ENCODE measurements at regions not wholly inside any gene's neighbourhood (a gene's known extent, or its start where the extent isn't known, plus 50 kb on each side); places are given as distances from the start of the nearest gene placed in this dataset.

DNA sequence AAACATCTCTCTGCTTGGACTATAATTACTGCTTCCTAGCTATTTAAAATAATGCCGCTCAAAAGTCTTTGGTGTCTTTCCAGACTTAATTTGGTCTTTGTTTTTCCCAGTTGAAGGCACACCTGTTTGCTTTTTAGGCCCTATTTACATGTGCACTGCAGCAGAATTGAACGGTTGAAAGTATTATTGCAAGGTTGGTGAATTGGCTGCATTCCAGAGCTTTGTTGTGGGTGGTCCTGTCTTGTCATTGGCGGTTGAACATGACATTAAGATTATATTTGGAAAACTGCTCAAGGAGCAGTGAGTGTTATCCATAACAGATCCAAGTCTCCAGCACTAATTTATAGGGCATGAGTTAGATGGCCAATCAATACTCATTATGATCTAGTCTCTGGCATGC, 656.3 kb downstream of the PTPRC start:
- H3K27me3 Mint-ChIP-seq (ENCODE audit: insufficient read depth, unreplicated experiment): no peaks in the 10 kb centered on the region
- CTCF ChIA-PET: no interaction called here
- H3K27ac Mint-ChIP-seq (ENCODE audit: unreplicated experiment): no peak overlapping the region
- no peak overlapping the region for H3K4me3 Mint-ChIP-seq (ENCODE audit: unreplicated experiment)
- Histone ChIP-seq H3K27me3 (replicated peaks; ENCODE audit: control insufficient read depth, insufficient read depth, low read length) (no peaks in the 10 kb centered on the region), H3K4me3 (ENCODE audit: low read depth, low read length) (no peak overlapping the region), H3K9me3 (no peaks in the 10 kb centered on the region), H3K4me1 (peaks cover 19% of the 10 kb centered on the region), H3K36me3 (ENCODE audit: control insufficient read depth, insufficient read depth, low read length) (no peaks in the 10 kb centered on the region)
- peaks cover 15% of the 10 kb centered on the region for H3K4me1 Mint-ChIP-seq (ENCODE audit: low read depth, unreplicated experiment)
- H3K9me3 Mint-ChIP-seq (ENCODE audit: unreplicated experiment): no peaks in the 10 kb centered on the region
- POLR2A ChIA-PET: no interaction called here
- no peaks in the 10 kb centered on the region for H3K36me3 Mint-ChIP-seq (ENCODE audit: insufficient read depth, unreplicated experiment)
- TF ChIP-seq, protein P1, sequence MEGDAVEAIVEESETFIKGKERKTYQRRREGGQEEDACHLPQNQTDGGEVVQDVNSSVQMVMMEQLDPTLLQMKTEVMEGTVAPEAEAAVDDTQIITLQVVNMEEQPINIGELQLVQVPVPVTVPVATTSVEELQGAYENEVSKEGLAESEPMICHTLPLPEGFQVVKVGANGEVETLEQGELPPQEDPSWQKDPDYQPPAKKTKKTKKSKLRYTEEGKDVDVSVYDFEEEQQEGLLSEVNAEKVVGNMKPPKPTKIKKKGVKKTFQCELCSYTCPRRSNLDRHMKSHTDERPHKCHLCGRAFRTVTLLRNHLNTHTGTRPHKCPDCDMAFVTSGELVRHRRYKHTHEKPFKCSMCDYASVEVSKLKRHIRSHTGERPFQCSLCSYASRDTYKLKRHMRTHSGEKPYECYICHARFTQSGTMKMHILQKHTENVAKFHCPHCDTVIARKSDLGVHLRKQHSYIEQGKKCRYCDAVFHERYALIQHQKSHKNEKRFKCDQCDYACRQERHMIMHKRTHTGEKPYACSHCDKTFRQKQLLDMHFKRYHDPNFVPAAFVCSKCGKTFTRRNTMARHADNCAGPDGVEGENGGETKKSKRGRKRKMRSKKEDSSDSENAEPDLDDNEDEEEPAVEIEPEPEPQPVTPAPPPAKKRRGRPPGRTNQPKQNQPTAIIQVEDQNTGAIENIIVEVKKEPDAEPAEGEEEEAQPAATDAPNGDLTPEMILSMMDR (IDR thresholded peaks at IDR 0.05; ENCODE audit: insufficient read depth in 1 of 2, low read depth in 1 of 2, low read length in 1 of 2, severe bottlenecking in 1 of 2, unreplicated experiment in 1 of 2): no peak
- BruUV-seq (replicated peaks): no TSS peak
- DNase-seq: no peak
- intact Hi-C loops (cut with micrococcal nuclease; ENCODE audit: unreplicated experiment): no loop called here

DNA sequence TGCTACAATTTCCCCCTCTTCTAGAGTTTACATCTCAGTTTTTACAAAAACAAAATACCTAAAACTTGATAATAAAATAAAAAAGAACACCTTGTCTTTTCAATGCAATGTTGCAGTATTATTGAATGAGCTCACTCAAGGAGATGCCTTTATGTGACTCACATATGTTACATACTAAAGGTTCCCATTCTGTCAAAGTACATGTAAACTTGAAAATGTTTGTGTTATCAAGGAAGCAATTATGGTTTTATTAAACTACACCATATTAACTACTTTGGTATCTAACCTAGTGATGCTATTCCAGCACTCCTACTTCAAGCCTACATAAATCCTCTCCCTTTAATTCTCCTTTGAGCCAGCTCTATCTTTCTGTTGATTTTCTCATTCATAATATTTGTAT, 658.3 kb downstream of the PTPRC start:
- Mint-ChIP-seq H3K27ac (ENCODE audit: unreplicated experiment) (no peak overlapping the region), H3K27me3 (ENCODE audit: insufficient read depth, unreplicated experiment) (no peaks in the 10 kb centered on the region), H3K4me3 (ENCODE audit: unreplicated experiment) (no peak overlapping the region), H3K36me3 (ENCODE audit: insufficient read depth, unreplicated experiment) (no peaks in the 10 kb centered on the region), H3K4me1 (ENCODE audit: low read depth, unreplicated experiment) (peaks cover 22% of the 10 kb centered on the region), H3K9me3 (ENCODE audit: unreplicated experiment) (no peaks in the 10 kb centered on the region)
- no peaks in the 10 kb centered on the region for H3K27me3 ChIP-seq (replicated peaks; ENCODE audit: control insufficient read depth, insufficient read depth, low read length)
- TF ChIP-seq, protein P1 (IDR thresholded peaks at IDR 0.05; ENCODE audit: insufficient read depth in 1 of 2, low read depth in 1 of 2, low read length in 1 of 2, severe bottlenecking in 1 of 2, unreplicated experiment in 1 of 2): no peak
- BruUV-seq (replicated peaks): no TSS peak
- H3K36me3 ChIP-seq (ENCODE audit: control insufficient read depth, insufficient read depth, low read length): no peaks in the 10 kb centered on the region
- no peaks in the 10 kb centered on the region for H3K9me3 ChIP-seq
- ChIA-PET POLR2A (no interaction called here), CTCF (no interaction called here)
- H3K4me1 ChIP-seq: peaks cover 27% of the 10 kb centered on the region
- H3K4me3 ChIP-seq (ENCODE audit: low read depth, low read length): no peak overlapping the region
- DNase-seq: no peak
- intact Hi-C loops (cut with micrococcal nuclease; ENCODE audit: unreplicated experiment): no loop called here

DNA sequence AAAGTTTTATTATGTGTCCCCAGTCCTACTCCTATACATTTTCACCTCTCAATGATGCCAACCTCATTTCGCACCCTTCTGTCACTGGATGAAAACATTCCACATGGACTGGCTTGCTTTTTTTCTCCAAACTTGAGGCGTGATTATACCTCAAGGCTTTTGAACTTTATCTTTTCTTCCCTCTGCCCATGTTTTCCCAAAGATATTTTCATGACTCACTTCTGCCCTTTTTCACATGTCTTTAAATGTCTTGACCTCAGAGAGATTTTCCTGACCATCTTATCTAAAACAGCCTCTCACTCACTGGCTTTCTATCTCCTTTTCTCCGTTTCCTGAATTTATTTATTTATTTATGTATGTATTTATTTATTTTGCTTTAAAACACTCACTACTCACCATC, 659.0 kb downstream of the PTPRC start:
- no TSS peak for BruUV-seq (replicated peaks)
- TF ChIP-seq, protein P1 (IDR thresholded peaks at IDR 0.05; ENCODE audit: insufficient read depth in 1 of 2, low read depth in 1 of 2, low read length in 1 of 2, severe bottlenecking in 1 of 2, unreplicated experiment in 1 of 2): no peak
- H3K9me3 Mint-ChIP-seq (ENCODE audit: unreplicated experiment): no peaks in the 10 kb centered on the region
- no peaks in the 10 kb centered on the region for H3K27me3 ChIP-seq (replicated peaks; ENCODE audit: control insufficient read depth, insufficient read depth, low read length)
- H3K4me3 Mint-ChIP-seq (ENCODE audit: unreplicated experiment): no peak overlapping the region
- H3K36me3 ChIP-seq (ENCODE audit: control insufficient read depth, insufficient read depth, low read length): no peaks in the 10 kb centered on the region
- ChIA-PET CTCF (no interaction called here), POLR2A (no interaction called here)
- H3K4me1 ChIP-seq: peaks cover 27% of the 10 kb centered on the region
- H3K4me1 Mint-ChIP-seq (ENCODE audit: low read depth, unreplicated experiment): peaks cover 27% of the 10 kb centered on the region
- intact Hi-C loops (cut with micrococcal nuclease; ENCODE audit: unreplicated experiment): no loop called here
- no peaks in the 10 kb centered on the region for H3K9me3 ChIP-seq
- H3K4me3 ChIP-seq (ENCODE audit: low read depth, low read length): no peak overlapping the region
- no peak for DNase-seq
- H3K27me3 Mint-ChIP-seq (ENCODE audit: insufficient read depth, unreplicated experiment): no peaks in the 10 kb centered on the region
- H3K36me3 Mint-ChIP-seq (ENCODE audit: insufficient read depth, unreplicated experiment): no peaks in the 10 kb centered on the region
- no peak overlapping the region for H3K27ac Mint-ChIP-seq (ENCODE audit: unreplicated experiment)

All from Caco-2 (cell line).